GM12874 (cell line): ENCODE measurements at regions not wholly inside any gene's neighbourhood (a gene's known extent, or its start where the extent isn't known, plus 50 kb on each side); places are given as distances from the start of the nearest gene placed in this dataset.

Experiments
- TF ChIP-seq, protein P1 (sequence below): IDR thresholded peaks from 2 replicates; pipeline ENCODE4 v1.5.1; 2011; ENCODE audit warnings: low read depth, mild to moderate bottlenecking, control low read depth, low read length, moderate library complexity; ENCODE audit not compliant: insufficient read depth

DNA sequence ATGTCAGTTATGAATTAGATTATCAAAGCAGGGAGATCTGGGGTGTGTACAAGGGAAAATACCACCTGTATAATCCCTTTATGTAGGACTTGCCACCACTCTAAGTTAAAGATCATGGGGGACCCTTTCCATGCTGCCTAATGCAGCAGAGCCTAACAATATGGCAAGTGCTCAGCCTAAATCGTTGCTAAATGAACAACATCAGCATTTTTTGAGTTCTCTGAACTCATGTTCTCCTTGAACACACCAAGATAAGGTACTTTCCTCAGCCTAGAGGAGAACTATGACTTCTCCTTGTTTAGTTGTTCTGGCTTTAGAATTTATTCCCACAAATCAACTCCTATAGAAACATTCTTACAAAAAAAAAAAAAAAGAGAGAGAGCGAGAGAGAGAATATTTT, 177.0 kb downstream of the DUSP10 start:
- TF ChIP-seq, protein P1, sequence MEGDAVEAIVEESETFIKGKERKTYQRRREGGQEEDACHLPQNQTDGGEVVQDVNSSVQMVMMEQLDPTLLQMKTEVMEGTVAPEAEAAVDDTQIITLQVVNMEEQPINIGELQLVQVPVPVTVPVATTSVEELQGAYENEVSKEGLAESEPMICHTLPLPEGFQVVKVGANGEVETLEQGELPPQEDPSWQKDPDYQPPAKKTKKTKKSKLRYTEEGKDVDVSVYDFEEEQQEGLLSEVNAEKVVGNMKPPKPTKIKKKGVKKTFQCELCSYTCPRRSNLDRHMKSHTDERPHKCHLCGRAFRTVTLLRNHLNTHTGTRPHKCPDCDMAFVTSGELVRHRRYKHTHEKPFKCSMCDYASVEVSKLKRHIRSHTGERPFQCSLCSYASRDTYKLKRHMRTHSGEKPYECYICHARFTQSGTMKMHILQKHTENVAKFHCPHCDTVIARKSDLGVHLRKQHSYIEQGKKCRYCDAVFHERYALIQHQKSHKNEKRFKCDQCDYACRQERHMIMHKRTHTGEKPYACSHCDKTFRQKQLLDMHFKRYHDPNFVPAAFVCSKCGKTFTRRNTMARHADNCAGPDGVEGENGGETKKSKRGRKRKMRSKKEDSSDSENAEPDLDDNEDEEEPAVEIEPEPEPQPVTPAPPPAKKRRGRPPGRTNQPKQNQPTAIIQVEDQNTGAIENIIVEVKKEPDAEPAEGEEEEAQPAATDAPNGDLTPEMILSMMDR: no peak

DNA sequence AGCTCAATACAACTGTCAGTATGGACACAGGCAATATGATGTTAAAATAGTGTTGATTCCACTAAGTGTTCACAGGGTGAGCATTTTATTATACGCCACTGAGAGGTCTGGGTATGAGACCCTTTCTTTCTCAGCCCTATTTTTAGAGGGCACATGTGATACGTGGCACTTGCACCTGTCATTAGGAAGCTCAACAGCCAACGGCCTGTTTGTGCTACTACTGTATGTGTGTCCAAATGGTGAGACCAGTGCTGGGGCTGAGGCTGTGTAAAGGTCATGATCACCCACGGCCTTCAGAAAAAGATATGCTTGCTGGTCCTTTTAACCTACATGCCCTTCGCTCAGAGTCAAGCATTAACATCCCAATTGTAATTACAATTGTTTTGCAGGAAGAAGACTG, 176.2 kb downstream of the DUSP10 start:
- TF ChIP-seq, protein P1: no peak

DNA sequence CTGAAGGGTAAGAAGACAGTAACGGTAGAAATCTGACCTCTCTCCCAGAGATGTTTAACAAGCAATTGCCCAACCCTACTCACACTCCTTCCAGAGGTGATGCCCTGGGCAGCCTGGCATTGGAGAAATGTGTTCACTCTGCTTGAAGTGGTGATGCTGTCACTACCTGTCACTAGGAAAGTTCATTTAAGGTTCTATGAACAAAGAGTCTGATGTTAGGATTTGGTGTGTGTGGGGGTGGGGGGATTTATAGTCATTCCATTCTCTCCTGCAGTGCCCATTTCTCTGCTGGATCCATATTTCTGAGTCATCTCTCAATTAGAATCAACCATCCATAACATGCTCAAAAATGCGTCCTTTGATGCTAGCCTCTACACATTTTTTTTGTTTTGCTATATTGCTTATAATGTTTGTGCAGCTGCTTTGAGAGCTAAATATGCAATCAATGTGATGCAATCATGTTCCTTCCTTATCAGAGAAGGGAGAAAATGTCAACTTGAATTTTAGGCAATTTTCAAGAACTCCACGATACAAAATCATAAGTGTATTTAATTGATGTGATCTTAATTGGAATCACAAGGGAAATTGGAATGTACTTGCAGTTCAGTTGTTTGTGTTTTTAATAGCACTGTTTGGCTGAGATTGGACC, 173.9 kb downstream of the DUSP10 start:
- TF ChIP-seq, protein P1: no peak

DNA sequence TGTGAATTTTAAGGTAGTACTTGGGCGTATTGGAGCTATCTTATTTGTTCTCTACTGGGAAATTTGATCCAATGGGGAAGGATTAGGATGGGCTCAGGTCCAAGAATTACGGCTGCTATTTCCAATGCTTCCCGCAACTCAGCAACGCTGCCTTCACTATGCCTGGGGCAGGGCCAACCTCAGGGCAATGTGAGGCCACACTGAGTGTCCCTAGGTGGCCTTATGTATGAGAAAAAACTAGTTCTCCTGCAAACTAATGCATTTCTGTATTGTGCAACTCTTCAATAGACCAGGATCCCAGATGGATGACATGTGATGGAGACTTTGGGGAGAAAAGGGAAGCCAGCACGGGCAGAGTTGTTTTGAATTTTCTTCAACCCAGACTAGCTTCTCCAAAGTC, 168.1 kb downstream of the DUSP10 start:
- TF ChIP-seq, protein P1: no peak

DNA sequence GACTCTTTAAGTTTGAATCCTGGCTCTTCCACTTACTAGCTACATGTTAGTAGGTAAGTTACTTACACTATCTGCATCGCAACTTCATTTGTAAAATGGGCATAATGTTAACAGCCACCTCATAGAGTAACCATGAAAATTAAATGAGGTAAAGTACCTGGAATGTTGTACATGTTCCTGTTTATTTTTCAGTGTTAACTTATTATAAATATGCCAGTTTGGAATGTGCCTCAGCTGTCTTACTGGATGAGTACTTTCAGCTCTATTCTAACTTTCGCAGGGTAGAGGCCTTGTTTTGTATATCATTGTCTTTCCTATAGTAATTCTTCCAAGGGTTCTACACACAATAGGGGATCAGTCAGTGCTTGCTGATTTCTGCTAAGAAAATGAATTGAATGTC, 167.4 kb downstream of the DUSP10 start:
- TF ChIP-seq, protein P1: no peak

DNA sequence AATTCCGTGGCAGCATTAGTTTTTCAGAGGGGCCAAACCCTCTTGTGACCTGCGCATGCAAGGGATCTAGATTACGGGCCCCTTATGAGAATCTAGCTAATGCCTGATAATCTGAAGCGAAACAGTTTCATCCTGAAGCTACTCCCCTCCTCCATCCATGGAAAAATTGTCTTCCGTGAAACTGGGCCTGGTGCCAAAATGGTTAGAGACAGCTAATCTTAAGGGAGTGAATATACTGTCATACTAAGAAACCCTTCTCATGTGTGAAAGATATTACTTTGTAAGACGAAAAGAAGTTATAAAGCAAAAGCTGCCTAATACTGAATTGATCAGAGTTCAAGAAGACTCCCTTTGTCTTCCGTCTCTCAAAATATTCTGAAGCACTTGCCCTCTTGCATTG, 166.3 kb downstream of the DUSP10 start:
- TF ChIP-seq, protein P1: no peak

DNA sequence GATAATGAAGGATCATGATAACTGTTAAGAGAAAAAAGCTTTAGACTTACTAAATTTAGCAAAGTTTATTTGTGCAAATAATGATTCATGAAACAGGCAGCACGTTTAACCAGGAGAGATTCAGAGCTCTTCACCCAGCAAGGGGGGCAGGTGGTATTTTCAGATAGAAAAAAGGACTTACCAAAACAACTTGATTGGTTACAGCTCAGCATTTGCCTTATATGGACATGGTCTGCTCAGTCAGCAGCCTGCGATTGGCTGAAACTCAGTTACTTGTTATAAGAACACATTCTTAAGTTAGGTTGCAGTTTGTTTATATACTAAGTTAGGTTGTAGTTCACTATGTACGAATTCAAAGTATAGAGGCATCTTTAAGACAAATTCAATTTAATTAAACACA, 165.6 kb downstream of the DUSP10 start:
- TF ChIP-seq, protein P1: no peak
